Adrenal gland (tissue), 9 donors: ENCODE measurements at regions not wholly inside any gene's neighbourhood (a gene's known extent, or its start where the extent isn't known, plus 50 kb on each side); places are given as distances from the start of the nearest gene placed in this dataset.

ENCODE experiments used
- DNase-seq, 7 donors: peaks; one replicate each; pipeline ENCODE4 v3.0.0-alpha.2; 2019 to 2020
- H3K27ac ChIP-seq, 5 donors: fragments of 200-600 bp; sonication (generic) in 4 of 5; 1 replicate in 3 of 5; 2 replicates in 2 of 5; pipeline versions ENCODE4 v1.5.1 to v1.8.0; 2016 to 2020; ENCODE audit warnings: mild to moderate bottlenecking in 1 of 5
- H3K27me3 ChIP-seq: fragments of 200-600 bp; 2 replicates; pipeline ENCODE4 v1.8.0; 2021
- H3K36me3 ChIP-seq, 2 donors: fragments of 200-600 bp; replicated peaks in 1 of 2; 1 replicate in 1 of 2; 2 replicates in 1 of 2; pipeline versions ENCODE4 v1.5.1 to v1.8.0; 2018 to 2022
- H3K4me1 ChIP-seq, 2 donors: fragments of 200-600 bp; replicated peaks in 1 of 2; 1 replicate in 1 of 2; 2 replicates in 1 of 2; pipeline versions ENCODE4 v1.5.1 to v1.8.0; 2018 to 2021
- H3K4me3 ChIP-seq, 4 donors: fragments of 200-600 bp; sonication (generic) in 3 of 4; one replicate each; pipeline ENCODE4 v1.5.1; 2016 to 2018
- H3K9me3 ChIP-seq, 3 donors: fragments of 200-600 bp; sonication (generic) in 1 of 3; replicated peaks in 1 of 3; 1 replicate in 2 of 3; 2 replicates in 1 of 3; pipeline versions ENCODE4 v1.5.1 to v1.8.0; 2016 to 2021
- POLR2A ChIP-seq, 2 donors: fragments of 450-650 bp; IDR thresholded peaks; one replicate each; pipeline ENCODE4 v1.6.1; 2017; ENCODE audit warnings: antibody characterized with exemption in 2 of 2, mild to moderate bottlenecking in 2 of 2, moderate library complexity in 1 of 2
- WGBS, 4 donors: extraction: QIAGEN DNeasy Blood & Tissue Kit in 2 of 4; methylation state at CpG; one replicate each; pipeline versions ENCODE4 v1.1.5 to v1.1.7; 2013 to 2017; 5-methylcytosine and 5-hydroxymethylcytosine counted together
- intact Hi-C, 2 donors: fragments of 100-400 bp; cut with DNase I; formaldehyde crosslinking; loops; one replicate each; pipeline versions ENCODE4 v1.14.1 to v1.15.0; 2022 to 2023
- TF ChIP-seq, protein P1 (sequence below), 6 experiments: fragments of 450-650 bp in 4 of 6; fragments of 200-600 bp in 2 of 6; sonication (generic) in 1 of 6; IDR thresholded peaks; 1 replicate in 5 of 6; 2 replicates in 1 of 6; pipeline versions ENCODE4 v1.5.1 to v1.8.0; 2016 to 2021; ENCODE audit warnings: antibody characterized with exemption in 6 of 6, mild to moderate bottlenecking in 2 of 6, moderate library complexity in 1 of 6
- donor health status: healthy with polysubstance abuse.
- donor health status: Bipolar disorder and iron deficiency.
- donor health status: DM: yes; HTN: yes; CAD: no.
- donor health status: DM: no; HTN: no; CAD: no.
- donor health status: DM: no; HTN: no; CAD: no.

DNA sequence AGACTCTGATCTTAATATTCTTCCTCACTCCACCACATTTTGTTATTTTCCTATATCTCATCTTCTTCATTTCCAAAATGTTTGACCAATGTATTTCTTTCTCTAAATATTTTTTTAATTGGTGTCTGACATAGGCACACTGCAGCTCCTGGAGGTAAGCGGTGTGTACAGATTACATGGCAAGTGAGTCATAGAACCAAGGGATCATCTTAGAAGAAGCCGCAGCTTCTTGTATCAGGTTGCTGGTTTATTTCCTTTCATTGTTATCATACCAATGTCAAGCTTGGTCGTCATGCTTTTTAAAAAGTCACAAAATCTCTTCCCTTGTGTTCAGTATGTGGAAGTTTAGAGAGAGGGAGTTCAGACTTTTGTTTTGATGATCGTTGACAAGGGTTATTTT, 526.1 kb upstream of the CDH18 start:
- no peak for DNase-seq
- Histone ChIP-seq H3K27ac (no peak overlapping the region), H3K9me3 (no peaks in the 10 kb centered on the region), H3K36me3 (no peaks in the 10 kb centered on the region), H3K4me1 (no peaks in the 10 kb centered on the region), H3K27me3 (no peaks in the 10 kb centered on the region), H3K4me3 (no peak overlapping the region)
- TF ChIP-seq, protein P1, sequence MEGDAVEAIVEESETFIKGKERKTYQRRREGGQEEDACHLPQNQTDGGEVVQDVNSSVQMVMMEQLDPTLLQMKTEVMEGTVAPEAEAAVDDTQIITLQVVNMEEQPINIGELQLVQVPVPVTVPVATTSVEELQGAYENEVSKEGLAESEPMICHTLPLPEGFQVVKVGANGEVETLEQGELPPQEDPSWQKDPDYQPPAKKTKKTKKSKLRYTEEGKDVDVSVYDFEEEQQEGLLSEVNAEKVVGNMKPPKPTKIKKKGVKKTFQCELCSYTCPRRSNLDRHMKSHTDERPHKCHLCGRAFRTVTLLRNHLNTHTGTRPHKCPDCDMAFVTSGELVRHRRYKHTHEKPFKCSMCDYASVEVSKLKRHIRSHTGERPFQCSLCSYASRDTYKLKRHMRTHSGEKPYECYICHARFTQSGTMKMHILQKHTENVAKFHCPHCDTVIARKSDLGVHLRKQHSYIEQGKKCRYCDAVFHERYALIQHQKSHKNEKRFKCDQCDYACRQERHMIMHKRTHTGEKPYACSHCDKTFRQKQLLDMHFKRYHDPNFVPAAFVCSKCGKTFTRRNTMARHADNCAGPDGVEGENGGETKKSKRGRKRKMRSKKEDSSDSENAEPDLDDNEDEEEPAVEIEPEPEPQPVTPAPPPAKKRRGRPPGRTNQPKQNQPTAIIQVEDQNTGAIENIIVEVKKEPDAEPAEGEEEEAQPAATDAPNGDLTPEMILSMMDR (IDR thresholded peaks at IDR 0.05) = no peak
- no peak for TF ChIP-seq POLR2A (IDR thresholded peaks at IDR 0.05)
- intact Hi-C loops = no loop called here
- WGBS, 4 donors = 71 to 77% (median 74%) methylated on average over 4 of the region's 4 CpGs

DNA sequence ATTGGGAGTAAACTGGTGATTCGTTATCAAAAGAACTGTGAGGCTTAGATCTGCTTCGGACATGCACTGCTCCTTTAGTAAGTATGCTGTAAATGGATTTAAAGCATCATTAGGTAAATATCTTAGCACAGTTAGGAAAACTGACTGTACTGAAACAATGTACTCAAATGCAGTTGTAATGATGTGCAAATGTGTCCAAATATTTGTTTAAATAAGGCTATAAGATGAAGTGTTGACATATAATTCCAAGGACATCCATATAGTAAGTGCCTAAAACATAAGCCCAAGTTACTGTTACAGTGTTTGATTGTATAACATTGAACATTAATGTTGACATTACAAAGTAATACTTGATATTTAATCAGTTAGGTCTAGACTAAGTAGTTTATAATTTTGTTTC, 512.5 kb upstream of the CDH18 start:
- no peak for DNase-seq
- no peak overlapping the region for H3K27ac ChIP-seq
- no peaks in the 10 kb centered on the region for H3K36me3 ChIP-seq
- no peaks in the 10 kb centered on the region for H3K27me3 ChIP-seq
- no peak for TF ChIP-seq POLR2A (IDR thresholded peaks at IDR 0.05)
- TF ChIP-seq, protein P1 (IDR thresholded peaks at IDR 0.05) = no peak
- intact Hi-C loops = no loop called here
- no peaks in the 10 kb centered on the region for H3K4me1 ChIP-seq
- H3K4me3 ChIP-seq = no peak overlapping the region
- H3K9me3 ChIP-seq = no peaks in the 10 kb centered on the region
- WGBS, 4 donors = 68 to 78% (median 71%) methylated on average over 2 of the region's 2 CpGs

DNA sequence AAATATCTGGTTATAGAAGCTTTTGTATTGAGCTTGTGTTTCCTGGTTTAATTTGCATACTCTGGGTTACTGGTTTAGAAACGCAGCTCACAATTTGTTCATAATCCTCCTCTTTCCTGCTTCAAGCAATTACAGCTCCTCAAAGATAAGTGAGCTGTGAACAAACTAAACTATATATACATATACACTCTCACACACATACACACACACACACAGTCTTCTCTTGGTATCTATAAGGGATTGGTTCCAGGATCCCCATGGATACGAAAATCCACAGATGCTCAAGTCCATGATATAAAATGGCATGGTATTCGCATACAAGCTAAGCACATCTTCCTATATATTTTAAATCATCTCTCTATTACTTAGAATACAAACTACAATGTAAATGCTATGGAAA, 510.9 kb upstream of the CDH18 start:
- Histone ChIP-seq H3K4me1 (no peaks in the 10 kb centered on the region), H3K27ac (no peak overlapping the region), H3K4me3 (no peak overlapping the region), H3K36me3 (no peaks in the 10 kb centered on the region), H3K27me3 (no peaks in the 10 kb centered on the region), H3K9me3 (no peaks in the 10 kb centered on the region)
- no peak for TF ChIP-seq POLR2A (IDR thresholded peaks at IDR 0.05)
- TF ChIP-seq, protein P1 (IDR thresholded peaks at IDR 0.05) = no peak
- WGBS, 4 donors = 75 to 84% (median 81%) methylated on average over 3 of the region's 3 CpGs
- no peak for DNase-seq
- intact Hi-C loops = no loop called here

DNA sequence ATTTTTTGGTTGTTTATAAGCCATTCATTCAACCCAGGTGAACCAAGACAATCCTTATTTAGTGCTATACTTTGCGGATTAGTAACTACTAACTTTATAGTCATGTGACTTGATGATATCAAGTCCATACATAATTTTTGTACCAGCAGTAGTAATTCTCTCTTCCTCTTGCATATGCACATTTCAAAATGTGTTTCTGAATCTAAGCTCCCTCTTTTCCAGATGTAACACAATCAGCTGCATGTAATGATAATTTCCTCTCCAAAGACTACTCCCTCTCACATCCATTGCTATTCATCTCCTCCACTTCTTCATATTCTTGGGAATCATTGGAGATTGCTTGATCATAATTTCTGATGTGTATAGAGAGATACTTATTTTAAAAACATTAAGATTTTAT, 510.1 kb upstream of the CDH18 start:
- Histone ChIP-seq H3K4me3 (no peak overlapping the region), H3K27ac (no peak overlapping the region), H3K4me1 (no peaks in the 10 kb centered on the region), H3K36me3 (no peaks in the 10 kb centered on the region), H3K9me3 (no peaks in the 10 kb centered on the region), H3K27me3 (no peaks in the 10 kb centered on the region)
- DNase-seq = no peak
- TF ChIP-seq, protein P1 (IDR thresholded peaks at IDR 0.05) = no peak
- no peak for TF ChIP-seq POLR2A (IDR thresholded peaks at IDR 0.05)
- intact Hi-C loops = no loop called here
- 90 to 97% (median 95%) methylated on average over 1 of the region's 1 CpG for WGBS, 4 donors
